ENCODE measurements at regions not wholly inside any gene's neighbourhood (a gene's known extent, or its start where the extent isn't known, plus 50 kb on each side); places are given as distances from the start of the nearest gene placed in this dataset.

DNA sequence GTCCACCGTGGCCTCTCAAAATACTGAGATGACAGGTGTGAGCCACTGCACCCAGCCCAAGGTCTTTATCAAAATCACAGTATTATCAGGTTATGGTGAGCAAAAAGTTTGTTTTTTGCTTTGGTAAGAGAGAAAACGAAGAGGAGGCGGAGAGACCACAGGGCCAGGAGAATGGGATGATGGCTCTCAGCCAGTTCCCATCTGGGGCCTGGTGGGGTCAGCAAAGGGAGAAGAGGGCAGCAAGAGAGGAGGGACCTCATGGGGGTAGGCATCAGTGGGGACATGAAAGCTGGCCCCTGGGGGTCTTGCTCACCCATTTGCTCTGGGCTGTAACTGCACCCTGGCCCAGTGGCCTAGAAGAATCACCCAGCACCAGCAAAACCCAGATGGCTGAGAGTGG, 190.2 kb downstream of the SHANK2 start:
- Histone ChIP-seq H3K27me3 (no peaks in the 10 kb centered on the region), H3K9me3 (no peaks in the 10 kb centered on the region), H3K4me3 (no peak overlapping the region), H3K4me1 (no peaks in the 10 kb centered on the region), H3K27ac (no peak overlapping the region), H3K36me3 (no peaks in the 10 kb centered on the region)
- ATAC-seq (no peak), DNase-seq (no peak)
- TF ChIP-seq, protein P1, sequence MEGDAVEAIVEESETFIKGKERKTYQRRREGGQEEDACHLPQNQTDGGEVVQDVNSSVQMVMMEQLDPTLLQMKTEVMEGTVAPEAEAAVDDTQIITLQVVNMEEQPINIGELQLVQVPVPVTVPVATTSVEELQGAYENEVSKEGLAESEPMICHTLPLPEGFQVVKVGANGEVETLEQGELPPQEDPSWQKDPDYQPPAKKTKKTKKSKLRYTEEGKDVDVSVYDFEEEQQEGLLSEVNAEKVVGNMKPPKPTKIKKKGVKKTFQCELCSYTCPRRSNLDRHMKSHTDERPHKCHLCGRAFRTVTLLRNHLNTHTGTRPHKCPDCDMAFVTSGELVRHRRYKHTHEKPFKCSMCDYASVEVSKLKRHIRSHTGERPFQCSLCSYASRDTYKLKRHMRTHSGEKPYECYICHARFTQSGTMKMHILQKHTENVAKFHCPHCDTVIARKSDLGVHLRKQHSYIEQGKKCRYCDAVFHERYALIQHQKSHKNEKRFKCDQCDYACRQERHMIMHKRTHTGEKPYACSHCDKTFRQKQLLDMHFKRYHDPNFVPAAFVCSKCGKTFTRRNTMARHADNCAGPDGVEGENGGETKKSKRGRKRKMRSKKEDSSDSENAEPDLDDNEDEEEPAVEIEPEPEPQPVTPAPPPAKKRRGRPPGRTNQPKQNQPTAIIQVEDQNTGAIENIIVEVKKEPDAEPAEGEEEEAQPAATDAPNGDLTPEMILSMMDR (IDR thresholded peaks at IDR 0.05), result no peak
- intact Hi-C loops (cut with DNase I), result no loop called here

DNA sequence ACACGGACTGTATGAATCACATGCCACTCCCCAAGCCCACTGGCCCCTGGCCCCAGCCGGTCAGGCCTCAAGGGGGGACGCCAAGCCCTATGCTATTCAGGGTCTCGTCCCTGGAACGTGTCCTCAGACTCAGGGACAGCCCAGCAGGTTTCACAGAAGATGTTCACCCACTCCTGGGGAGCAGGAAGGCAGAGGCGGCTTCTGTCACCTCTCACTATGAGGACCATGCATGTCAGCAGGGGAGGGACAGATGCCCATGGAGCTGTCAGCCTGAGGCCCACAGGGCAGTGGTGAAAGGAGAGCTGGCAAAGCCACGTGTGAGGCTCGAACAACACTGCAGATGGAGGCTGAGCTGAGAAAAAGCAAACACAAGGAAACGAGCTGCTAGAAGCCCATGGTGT, 192.0 kb downstream of the SHANK2 start:
- Histone ChIP-seq H3K4me1 (no peaks in the 10 kb centered on the region), H3K9me3 (no peaks in the 10 kb centered on the region), H3K27me3 (no peaks in the 10 kb centered on the region), H3K4me3 (no peak overlapping the region), H3K27ac (no peak overlapping the region), H3K36me3 (no peaks in the 10 kb centered on the region)
- ATAC-seq (no peak), DNase-seq (no peak)
- intact Hi-C loops (cut with DNase I), result no loop called here
- TF ChIP-seq, protein P1 (IDR thresholded peaks at IDR 0.05), result no peak

GRCh38 chr11:71059662-71060061, 192.7 kb downstream of the SHANK2 start:
- intact Hi-C loops (cut with DNase I), result no loop called here
- Histone ChIP-seq H3K27ac (no peak overlapping the region), H3K27me3 (no peaks in the 10 kb centered on the region), H3K36me3 (no peaks in the 10 kb centered on the region), H3K9me3 (no peaks in the 10 kb centered on the region), H3K4me3 (no peak overlapping the region), H3K4me1 (no peaks in the 10 kb centered on the region)
- ATAC-seq, result peak; percentile 10
- no peak for DNase-seq
- TF ChIP-seq, protein P1 (IDR thresholded peaks at IDR 0.05), result no peak

DNA sequence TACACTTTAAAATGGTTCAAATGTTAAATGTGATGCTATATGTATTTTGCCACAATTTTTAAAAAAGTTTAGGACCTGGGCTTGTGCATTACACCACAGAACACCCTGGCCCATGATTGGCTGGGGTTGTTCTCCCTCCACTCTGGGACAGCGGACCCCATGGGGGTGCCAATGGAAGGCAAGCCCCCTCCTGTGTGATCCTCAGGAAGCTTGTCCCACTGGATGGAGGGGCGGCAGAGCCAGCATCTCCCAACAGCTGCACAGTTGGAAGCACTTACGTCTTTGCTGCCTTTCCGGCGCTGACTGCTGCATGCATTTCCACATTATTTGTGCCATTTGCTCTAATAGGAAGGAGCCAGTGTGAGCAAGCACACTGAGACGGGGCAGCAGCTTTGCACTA, 196.5 kb downstream of the SHANK2 start:
- no peaks in the 10 kb centered on the region for H3K27me3 ChIP-seq
- no peak overlapping the region for H3K27ac ChIP-seq
- ATAC-seq (no peak), DNase-seq (no peak)
- no peaks in the 10 kb centered on the region for H3K36me3 ChIP-seq
- H3K4me1 ChIP-seq, result no peaks in the 10 kb centered on the region
- intact Hi-C loops (cut with DNase I), result no loop called here
- TF ChIP-seq, protein P1 (IDR thresholded peaks at IDR 0.05), result no peak
- H3K9me3 ChIP-seq, result no peaks in the 10 kb centered on the region
- no peak overlapping the region for H3K4me3 ChIP-seq

Measured in upper lobe of right lung (tissue), 1 donor.